NCI-H128 (cell line): ENCODE measurements at regions not wholly inside any gene's neighbourhood (a gene's known extent, or its start where the extent isn't known, plus 50 kb on each side); places are given as distances from the start of the nearest gene placed in this dataset.
"Not testable (repeated sequence)": the region's sequence is repeated elsewhere in the genome, so short reads cannot be mapped to it uniquely, and the experiment has no call there.

Source experiments
- DNase-seq: peaks from one replicate; lab custom pipeline; 2025; ENCODE audit not compliant: unreplicated experiment; lab: John Stamatoyannopoulos, UW

- no peak for DNase-seq
Observed at GRCh38 chr6:170067181-170067641, 223.7 kb downstream of the DLL1 start.

- DNase-seq, result no peak
Observed at GRCh38 chr6:170066679-170067078, 224.2 kb downstream of the DLL1 start.

GRCh38 chr6:170063851-170064602 lies 226.9 kb downstream of the DLL1 start:
- DNase-seq, result no peak

GRCh38 chr6:170063431-170063830 lies 227.4 kb downstream of the DLL1 start:
- DNase-seq, result no peak

- no peak for DNase-seq
Observed at GRCh38 chr6:170062915-170063241, 228.0 kb downstream of the DLL1 start.

GRCh38 chr6:170062209-170062914 lies 228.5 kb downstream of the DLL1 start:
- no peak for DNase-seq

- DNase-seq, result no peak
Observed at GRCh38 chr6:170058878-170059485, 231.9 kb downstream of the DLL1 start.

- DNase-seq, result no peak
Observed at GRCh38 chr6:170057961-170058877, 232.7 kb downstream of the DLL1 start.

- no peak for DNase-seq
Observed at GRCh38 chr6:170057034-170057734, 233.7 kb downstream of the DLL1 start.

GRCh38 chr6:170056278-170056711 lies 234.6 kb downstream of the DLL1 start:
- no peak for DNase-seq

- not testable (repeated sequence) for DNase-seq
Observed at GRCh38 chr6:170055797-170056196, 235.1 kb downstream of the DLL1 start.

GRCh38 chr6:170053966-170054661 lies 236.8 kb downstream of the DLL1 start:
- no peak for DNase-seq

GRCh38 chr6:170052991-170053821 lies 237.7 kb downstream of the DLL1 start:
- DNase-seq, result no peak

GRCh38 chr6:170051229-170052172 lies 239.4 kb downstream of the DLL1 start:
- no peak for DNase-seq

GRCh38 chr6:170050591-170051041 lies 240.3 kb downstream of the DLL1 start:
- DNase-seq, result no peak

- no peak for DNase-seq
Observed at GRCh38 chr6:170049641-170050561, 241.0 kb downstream of the DLL1 start.
